T follicular helper cell (primary cell): ENCODE measurements at regions not wholly inside any gene's neighbourhood (a gene's known extent, or its start where the extent isn't known, plus 50 kb on each side); places are given as distances from the start of the nearest gene placed in this dataset.
"Not testable (repeated sequence)": the region's sequence is repeated elsewhere in the genome, so short reads cannot be mapped to it uniquely, and the experiment has no call there.

ENCODE experiments used
- DNase-seq: peaks from one replicate; pipeline ENCODE4 v3.0.0-alpha.2; 2020; ENCODE audit warnings: low read depth

GRCh38 chr13:44149231-44149630, 224.4 kb upstream of the SERP2 start:
- not testable (repeated sequence) for DNase-seq

GRCh38 chr13:44149821-44150220, 223.8 kb upstream of the SERP2 start:
- no peak for DNase-seq

- DNase-seq, result no peak
Observed at GRCh38 chr13:44151474-44151873, 222.2 kb upstream of the SERP2 start.

GRCh38 chr13:44153496-44153895, 220.1 kb upstream of the SERP2 start:
- no peak for DNase-seq

- DNase-seq, result no peak
Observed at GRCh38 chr13:44155422-44156293, 218.0 kb upstream of the SERP2 start.

GRCh38 chr13:44156294-44156658, 217.3 kb upstream of the SERP2 start:
- no peak for DNase-seq

GRCh38 chr13:44157606-44158005, 216.0 kb upstream of the SERP2 start:
- no peak for DNase-seq

GRCh38 chr13:44158098-44158521, 215.5 kb upstream of the SERP2 start:
- DNase-seq, result no peak

GRCh38 chr13:44158881-44159632, 214.6 kb upstream of the SERP2 start:
- no peak for DNase-seq

- DNase-seq, result no peak
Observed at GRCh38 chr13:44159633-44160279, 213.9 kb upstream of the SERP2 start.

- DNase-seq, result no peak
Observed at GRCh38 chr13:44160591-44161191, 212.9 kb upstream of the SERP2 start.

- DNase-seq, result no peak
Observed at GRCh38 chr13:44163108-44163507, 210.5 kb upstream of the SERP2 start.

- DNase-seq, result no peak
Observed at GRCh38 chr13:44165221-44165888, 208.3 kb upstream of the SERP2 start.

- DNase-seq, result no peak
Observed at GRCh38 chr13:44165889-44166496, 207.6 kb upstream of the SERP2 start.

GRCh38 chr13:44169018-44169911, 204.4 kb upstream of the SERP2 start:
- no peak for DNase-seq

GRCh38 chr13:44170731-44171130, 202.9 kb upstream of the SERP2 start:
- DNase-seq, result no peak

GRCh38 chr13:44171156-44171555, 202.5 kb upstream of the SERP2 start:
- DNase-seq, result no peak

GRCh38 chr13:44171861-44172260, 201.8 kb upstream of the SERP2 start:
- DNase-seq, result no peak

- DNase-seq, result no peak
Observed at GRCh38 chr13:44172281-44172810, 201.3 kb upstream of the SERP2 start.
